ENCODE measurements at regions not wholly inside any gene's neighbourhood (a gene's known extent, or its start where the extent isn't known, plus 50 kb on each side); places are given as distances from the start of the nearest gene placed in this dataset.

- TF ChIP-seq CTCF (IDR thresholded peaks at IDR 0.05) (no peak), POLR2A (IDR thresholded peaks at IDR 0.05) (no peak)
Measured at GRCh38 chr18:11274144-11274794, 124.9 kb upstream of the PIEZO2 start.
